Endothelial cell of umbilical vein (primary cell): ENCODE measurements at regions not wholly inside any gene's neighbourhood (a gene's known extent, or its start where the extent isn't known, plus 50 kb on each side); places are given as distances from the start of the nearest gene placed in this dataset.

Experiments
- CTCF ChIP-seq, 2 donors: IDR thresholded peaks; 1 replicate in 1 of 2; 2 replicates in 1 of 2; pipeline ENCODE4 v1.5.1; 2011; ENCODE audit warnings: low read length in 2 of 2, mild to moderate bottlenecking in 2 of 2, moderate library complexity in 2 of 2, control low read depth in 1 of 2, inconsistent platforms in 1 of 2, low read depth in 1 of 2; ENCODE audit not compliant: insufficient read depth in 1 of 2; ENCODE audit errors: extremely low read depth in 1 of 2
- EZH2 ChIP-seq: IDR thresholded peaks from 2 replicates; pipeline ENCODE4 v1.6.1; 2012; ENCODE audit warnings: borderline replicate concordance, low read depth, mild to moderate bottlenecking, moderate library complexity, low read length, inconsistent platforms; ENCODE audit not compliant: severe bottlenecking
- FOS ChIP-seq: IDR thresholded peaks from 2 replicates; pipeline ENCODE4 v1.6.1; 2011; ENCODE audit warnings: mild to moderate bottlenecking, low read length, moderate library complexity, borderline replicate concordance; ENCODE audit not compliant: insufficient read depth
- GATA2 ChIP-seq: IDR thresholded peaks from 2 replicates; pipeline ENCODE4 v1.7.0; 2011; ENCODE audit warnings: low read depth, mild to moderate bottlenecking, moderate library complexity, mixed read lengths, low read length; ENCODE audit not compliant: insufficient read length, insufficient read depth
- JUN ChIP-seq: IDR thresholded peaks from 2 replicates; pipeline ENCODE4 v1.6.1; 2011; ENCODE audit warnings: borderline replicate concordance, low read depth; ENCODE audit not compliant: insufficient read length, insufficient read depth
- MAX ChIP-seq: IDR thresholded peaks from 2 replicates; pipeline ENCODE4 v1.6.1; 2011; ENCODE audit not compliant: insufficient read depth, insufficient read length
- POLR2A ChIP-seq: IDR thresholded peaks from 2 replicates; pipeline ENCODE4 v1.6.1; 2012; ENCODE audit warnings: low read depth, mild to moderate bottlenecking, control low read depth, low read length
- POLR2AphosphoS5 ChIP-seq: IDR thresholded peaks from 2 replicates; pipeline ENCODE4 v1.6.1; 2012; ENCODE audit warnings: low read depth, mild to moderate bottlenecking, control low read depth, low read length, moderate library complexity; ENCODE audit not compliant: insufficient read depth

DNA sequence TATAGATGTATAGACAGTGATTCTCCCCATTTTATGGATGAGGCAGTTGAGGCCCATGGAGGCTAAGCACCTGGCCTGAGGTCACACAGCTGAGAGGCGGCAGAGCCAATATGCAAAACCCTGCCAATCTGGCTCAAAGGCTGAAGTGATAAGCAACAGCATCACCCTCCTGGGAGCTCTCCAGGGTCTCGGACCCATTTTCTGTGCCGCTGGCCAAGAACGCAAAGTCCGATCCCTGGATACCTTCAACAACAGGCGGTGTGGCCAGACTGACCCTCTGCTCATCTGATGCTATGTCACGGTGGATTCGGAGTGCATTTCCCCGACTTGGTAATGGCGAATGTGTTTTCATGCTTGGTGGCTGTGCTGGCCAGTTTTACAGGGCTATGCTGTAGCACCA, 595.0 kb downstream of the TBC1D22A start:
- TF ChIP-seq EZH2 (no peak), POLR2A (no peak), CTCF (IDR thresholded peaks at IDR 0.05; ENCODE audit: extremely low read depth in 1 of 2, insufficient read depth in 1 of 2, low read depth in 1 of 2, low read length in 2 of 2) (no peak), POLR2AphosphoS5 (no peak), MAX (no peak), JUN (no peak), FOS (no peak), GATA2 (no peak)
